HL-60 (cell line): ENCODE measurements at regions not wholly inside any gene's neighbourhood (a gene's known extent, or its start where the extent isn't known, plus 50 kb on each side); places are given as distances from the start of the nearest gene placed in this dataset.

Experiments
- TF ChIP-seq, protein P1 (sequence below): IDR thresholded peaks from one replicate; pipeline ENCODE4 v1.5.1; 2011; ENCODE audit warnings: low read length, control low read depth, inconsistent platforms; ENCODE audit not compliant: insufficient read depth
- TF ChIP-seq, protein P2 (sequence below): IDR thresholded peaks from 2 replicates; pipeline ENCODE4 v1.6.1; 2012; ENCODE audit warnings: low read depth; ENCODE audit not compliant: insufficient replicate concordance

DNA sequence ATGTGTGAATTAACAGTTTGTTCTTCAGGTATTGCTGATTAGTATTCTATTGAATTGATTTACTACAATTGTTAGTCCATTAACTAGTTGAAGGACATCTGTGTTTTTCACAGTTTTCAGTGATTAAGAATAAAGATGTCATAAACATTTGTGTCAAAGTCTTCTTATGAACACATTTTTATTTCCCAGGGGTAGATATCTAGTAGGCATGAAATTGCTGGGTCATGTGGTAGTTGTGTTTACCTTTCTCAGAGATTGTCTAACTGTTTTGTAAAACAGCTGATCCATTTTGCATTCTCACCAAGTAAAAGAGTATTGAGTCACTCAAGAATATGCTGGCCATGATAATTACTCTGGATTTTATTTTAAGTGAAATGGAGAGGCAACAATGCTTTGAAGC is 1145.3 kb downstream of the FSCB start:
- TF ChIP-seq, protein P1, sequence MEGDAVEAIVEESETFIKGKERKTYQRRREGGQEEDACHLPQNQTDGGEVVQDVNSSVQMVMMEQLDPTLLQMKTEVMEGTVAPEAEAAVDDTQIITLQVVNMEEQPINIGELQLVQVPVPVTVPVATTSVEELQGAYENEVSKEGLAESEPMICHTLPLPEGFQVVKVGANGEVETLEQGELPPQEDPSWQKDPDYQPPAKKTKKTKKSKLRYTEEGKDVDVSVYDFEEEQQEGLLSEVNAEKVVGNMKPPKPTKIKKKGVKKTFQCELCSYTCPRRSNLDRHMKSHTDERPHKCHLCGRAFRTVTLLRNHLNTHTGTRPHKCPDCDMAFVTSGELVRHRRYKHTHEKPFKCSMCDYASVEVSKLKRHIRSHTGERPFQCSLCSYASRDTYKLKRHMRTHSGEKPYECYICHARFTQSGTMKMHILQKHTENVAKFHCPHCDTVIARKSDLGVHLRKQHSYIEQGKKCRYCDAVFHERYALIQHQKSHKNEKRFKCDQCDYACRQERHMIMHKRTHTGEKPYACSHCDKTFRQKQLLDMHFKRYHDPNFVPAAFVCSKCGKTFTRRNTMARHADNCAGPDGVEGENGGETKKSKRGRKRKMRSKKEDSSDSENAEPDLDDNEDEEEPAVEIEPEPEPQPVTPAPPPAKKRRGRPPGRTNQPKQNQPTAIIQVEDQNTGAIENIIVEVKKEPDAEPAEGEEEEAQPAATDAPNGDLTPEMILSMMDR: no peak
- TF ChIP-seq, protein P2, sequence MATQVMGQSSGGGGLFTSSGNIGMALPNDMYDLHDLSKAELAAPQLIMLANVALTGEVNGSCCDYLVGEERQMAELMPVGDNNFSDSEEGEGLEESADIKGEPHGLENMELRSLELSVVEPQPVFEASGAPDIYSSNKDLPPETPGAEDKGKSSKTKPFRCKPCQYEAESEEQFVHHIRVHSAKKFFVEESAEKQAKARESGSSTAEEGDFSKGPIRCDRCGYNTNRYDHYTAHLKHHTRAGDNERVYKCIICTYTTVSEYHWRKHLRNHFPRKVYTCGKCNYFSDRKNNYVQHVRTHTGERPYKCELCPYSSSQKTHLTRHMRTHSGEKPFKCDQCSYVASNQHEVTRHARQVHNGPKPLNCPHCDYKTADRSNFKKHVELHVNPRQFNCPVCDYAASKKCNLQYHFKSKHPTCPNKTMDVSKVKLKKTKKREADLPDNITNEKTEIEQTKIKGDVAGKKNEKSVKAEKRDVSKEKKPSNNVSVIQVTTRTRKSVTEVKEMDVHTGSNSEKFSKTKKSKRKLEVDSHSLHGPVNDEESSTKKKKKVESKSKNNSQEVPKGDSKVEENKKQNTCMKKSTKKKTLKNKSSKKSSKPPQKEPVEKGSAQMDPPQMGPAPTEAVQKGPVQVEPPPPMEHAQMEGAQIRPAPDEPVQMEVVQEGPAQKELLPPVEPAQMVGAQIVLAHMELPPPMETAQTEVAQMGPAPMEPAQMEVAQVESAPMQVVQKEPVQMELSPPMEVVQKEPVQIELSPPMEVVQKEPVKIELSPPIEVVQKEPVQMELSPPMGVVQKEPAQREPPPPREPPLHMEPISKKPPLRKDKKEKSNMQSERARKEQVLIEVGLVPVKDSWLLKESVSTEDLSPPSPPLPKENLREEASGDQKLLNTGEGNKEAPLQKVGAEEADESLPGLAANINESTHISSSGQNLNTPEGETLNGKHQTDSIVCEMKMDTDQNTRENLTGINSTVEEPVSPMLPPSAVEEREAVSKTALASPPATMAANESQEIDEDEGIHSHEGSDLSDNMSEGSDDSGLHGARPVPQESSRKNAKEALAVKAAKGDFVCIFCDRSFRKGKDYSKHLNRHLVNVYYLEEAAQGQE: no peak
